Activated T-helper 9 cell treated with anti-CD3 and anti-CD28 coated beads, Interleukin-2, amount 50 U/mL, for 16 hours (primary cell): ENCODE measurements at regions not wholly inside any gene's neighbourhood (a gene's known extent, or its start where the extent isn't known, plus 50 kb on each side); places are given as distances from the start of the nearest gene placed in this dataset.

Experiments used
- DNase-seq: peaks from one replicate; pipeline ENCODE4 v3.0.0-alpha.2; 2020; ENCODE audit warnings: low read depth

DNA sequence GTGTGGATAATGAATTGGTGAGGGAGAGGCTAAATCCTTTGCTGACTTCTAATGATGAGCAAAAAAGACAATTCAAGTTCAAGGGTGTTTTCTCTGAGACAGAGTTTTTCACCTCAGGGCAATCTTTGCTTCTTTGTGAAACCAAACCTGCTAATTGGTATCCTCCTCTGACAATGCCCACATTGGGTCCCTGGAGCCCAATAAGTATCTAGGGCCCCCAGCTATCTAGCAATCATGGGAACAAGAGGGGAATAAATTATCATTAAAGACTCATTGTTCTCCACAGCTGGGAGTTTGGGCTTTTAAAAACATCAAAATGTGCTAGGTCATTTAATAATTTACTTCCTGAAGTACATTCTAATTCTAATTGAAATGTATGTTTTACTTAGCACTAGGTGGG is 227.3 kb downstream of the TMEM167A start:
- DNase-seq, result no peak

DNA sequence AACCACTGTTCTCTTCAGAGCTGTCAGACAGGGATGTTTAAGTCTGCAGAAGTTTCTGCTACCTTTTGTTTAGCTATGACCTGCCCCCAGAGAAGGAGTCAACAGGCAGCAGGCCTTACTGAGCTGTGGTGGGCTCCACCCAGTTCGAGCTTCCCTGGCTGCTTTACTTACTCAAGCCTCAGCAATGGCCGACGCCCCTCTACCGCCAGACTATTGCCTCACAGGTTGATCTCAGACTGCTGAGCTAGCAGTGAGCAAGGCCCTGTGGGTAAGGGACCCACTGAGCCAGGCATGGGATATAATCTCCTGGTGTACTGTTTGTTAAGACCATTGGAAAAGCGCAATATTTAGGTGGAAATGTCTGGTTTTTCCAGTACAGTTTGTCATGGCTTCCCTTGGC is 229.6 kb downstream of the TMEM167A start:
- DNase-seq, result no peak

DNA sequence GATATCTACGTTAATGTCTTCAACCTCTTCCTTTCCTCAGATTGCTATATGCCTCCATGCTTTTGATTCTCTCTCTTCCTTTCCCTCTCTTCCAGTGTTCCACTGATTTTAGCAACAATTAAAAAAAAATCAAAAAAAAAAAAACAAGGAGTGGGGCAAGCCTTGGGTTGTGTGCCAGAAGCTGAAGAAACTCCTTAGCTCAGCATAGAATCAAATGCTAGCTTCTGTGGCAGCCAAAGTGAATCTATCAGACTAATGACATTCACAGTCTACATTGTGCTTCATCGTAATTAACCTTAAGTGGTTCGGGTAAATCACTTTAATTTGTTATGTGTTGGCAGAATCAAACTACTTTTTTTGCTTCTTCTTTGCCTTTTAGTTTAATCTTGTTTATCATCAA is 237.3 kb downstream of the TMEM167A start:
- no peak for DNase-seq

DNA sequence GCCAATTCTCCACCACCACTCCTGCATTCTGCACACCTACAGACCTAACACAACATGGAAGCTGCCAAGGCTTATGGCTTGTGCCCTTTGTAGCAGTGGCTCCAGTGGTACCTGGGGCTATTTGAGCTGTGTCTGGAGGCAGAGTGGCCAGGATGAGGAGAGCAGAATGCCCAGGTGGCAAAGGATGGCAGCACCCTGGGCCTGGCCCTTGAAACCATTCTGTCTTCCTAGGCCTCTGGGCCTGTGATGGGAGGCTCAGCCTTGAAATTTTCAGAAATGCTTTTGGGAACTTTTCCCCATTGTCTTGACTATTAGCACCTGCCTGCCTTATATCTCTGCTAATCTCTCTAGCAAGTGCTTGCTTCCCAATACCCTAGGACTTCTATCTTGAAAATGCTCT is 241.7 kb downstream of the TMEM167A start:
- no peak for DNase-seq

DNA sequence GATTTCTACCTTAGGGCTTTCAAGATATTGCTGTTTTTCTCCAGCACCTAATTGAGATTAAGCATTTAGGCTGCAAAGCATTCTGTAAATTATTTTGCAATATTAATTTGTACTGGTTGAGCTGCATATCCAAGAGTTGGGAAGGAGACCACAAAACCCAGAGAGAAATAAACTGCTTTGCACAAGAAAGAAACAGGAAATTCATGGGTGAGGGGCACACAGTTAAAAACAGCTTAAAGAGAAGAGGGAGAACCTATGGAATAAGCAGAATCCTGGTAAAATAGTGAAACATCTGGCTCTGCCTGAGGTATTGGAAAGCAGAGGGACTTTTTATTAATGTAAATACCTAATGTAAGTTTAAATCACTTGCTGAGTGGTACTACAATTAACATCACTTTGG is 243.0 kb downstream of the TMEM167A start:
- no peak for DNase-seq

DNA sequence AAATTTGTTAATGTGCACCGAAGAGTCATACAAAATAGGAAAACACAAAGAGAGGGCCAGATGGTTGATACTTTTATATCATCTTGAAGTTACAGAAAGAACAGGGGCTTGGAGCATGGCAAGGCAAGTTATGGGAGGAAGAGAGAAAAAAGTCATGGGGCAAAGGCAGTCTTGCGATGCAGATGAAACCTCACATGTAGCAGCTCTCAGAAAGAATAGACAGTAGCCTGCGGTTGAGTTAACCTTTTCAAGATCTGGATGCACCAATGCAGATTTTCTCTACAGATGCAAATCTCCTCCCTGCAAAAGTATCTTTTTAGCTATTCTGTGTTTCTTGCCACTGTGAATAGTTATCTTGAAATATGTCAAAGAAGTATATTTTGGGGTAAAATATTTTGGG is 243.9 kb downstream of the TMEM167A start:
- no peak for DNase-seq

DNA sequence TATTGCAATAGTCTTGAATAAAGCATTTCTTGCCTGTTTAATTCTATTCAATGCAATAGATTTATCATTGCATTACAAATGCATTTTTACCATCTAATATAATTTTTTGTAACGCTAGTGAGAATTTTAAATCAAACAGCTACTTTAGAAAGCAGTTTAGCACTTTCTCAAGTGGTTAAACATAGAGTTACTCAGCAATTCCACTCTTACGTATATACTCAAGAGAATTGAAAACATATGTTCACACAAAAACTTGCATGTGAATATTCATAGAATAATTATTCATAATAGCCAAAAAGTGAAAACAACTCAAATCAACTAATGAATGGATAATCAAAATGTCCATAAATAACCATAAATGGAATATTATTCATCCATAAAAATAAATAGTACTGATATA is 244.7 kb downstream of the TMEM167A start:
- DNase-seq, result no peak

DNA sequence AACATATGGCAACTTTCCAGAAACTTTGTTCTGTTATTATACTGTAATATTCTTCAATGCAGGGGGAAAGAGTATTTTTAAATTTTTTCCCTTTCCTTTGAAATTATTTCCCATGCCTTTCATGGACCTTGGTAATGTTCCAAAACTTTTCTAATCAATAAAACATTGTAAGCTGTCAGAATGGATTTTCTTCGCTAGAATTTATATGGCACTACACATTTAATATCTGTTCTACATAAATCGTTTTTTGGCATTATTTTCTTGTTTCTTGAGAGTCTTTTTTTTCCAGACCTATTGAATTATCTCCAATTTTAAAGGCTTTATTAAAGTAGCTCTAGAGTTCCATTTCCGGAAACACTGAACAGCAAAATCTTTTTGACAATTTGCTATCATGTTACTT is 249.0 kb downstream of the TMEM167A start:
- DNase-seq, result no peak

DNA sequence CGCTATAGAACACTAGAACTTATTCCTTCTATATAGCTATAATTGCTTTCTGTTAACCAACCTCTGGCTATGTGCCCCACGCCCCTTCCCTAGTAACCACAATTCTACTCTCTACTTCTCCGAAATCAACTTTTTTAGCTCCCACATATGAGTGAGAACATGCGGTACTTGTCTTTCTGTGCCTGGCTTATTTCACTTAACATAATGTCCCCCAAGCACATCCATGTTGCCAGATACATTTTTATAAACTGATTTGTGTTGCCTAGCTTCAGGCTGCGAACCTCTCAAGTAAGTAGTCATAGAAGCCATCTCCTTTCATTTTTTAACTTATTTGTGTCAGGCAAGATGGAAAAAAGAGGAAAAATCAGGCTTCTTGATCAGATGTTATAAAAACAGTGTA is 249.5 kb downstream of the TMEM167A start:
- no peak for DNase-seq

DNA sequence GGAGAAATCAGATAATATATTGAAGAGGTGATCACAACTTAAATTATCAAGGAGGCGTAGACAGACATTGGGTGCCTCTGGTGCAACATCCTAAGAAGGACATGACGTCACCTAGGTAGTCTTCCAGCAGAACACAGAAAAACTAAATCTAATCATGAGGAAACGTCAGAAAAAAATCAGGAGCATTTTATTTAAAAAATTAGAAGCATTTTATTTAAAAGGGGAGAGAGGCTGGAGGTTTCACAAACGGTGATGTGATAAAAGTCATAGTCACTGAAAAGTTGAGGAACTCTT is 254.6 kb downstream of the TMEM167A start:
- DNase-seq, result no peak

DNA sequence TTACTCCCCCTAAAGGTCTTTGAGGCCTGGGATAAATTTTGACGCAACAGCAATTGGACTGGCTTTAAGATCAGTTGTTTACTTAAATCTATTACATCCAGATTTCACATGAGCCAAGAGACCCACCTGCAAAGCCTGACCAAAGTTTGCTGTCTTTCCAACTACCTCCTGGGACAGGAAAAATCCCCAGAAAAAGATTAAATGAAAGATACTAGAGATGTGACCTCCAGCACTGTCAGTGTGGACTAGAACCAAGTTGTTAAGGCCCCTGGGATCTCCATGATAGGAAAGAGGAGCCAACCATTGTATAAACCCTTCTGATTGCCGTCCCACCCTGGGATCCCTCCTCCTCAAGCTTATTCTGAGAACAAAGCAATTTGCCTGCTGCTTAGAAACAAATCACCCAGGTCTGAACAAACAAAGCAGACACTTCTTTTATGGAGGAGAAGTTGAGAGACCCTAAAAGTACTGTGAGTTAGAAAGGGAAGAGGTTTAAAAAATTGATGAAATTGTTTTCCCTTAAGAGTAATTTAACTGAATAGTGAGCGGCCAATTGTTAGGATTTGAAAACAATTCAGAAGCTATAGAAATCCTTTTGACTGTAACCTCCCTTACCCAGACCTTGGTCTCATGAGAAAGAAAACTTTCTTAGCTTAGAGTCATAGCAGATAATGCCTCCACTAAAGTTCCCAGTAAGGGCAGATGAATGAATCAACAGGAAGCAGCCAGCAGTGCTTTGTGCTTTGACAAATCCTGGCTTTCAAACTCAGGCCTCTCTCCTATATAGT is 255.2 kb downstream of the TMEM167A start:
- no peak for DNase-seq

DNA sequence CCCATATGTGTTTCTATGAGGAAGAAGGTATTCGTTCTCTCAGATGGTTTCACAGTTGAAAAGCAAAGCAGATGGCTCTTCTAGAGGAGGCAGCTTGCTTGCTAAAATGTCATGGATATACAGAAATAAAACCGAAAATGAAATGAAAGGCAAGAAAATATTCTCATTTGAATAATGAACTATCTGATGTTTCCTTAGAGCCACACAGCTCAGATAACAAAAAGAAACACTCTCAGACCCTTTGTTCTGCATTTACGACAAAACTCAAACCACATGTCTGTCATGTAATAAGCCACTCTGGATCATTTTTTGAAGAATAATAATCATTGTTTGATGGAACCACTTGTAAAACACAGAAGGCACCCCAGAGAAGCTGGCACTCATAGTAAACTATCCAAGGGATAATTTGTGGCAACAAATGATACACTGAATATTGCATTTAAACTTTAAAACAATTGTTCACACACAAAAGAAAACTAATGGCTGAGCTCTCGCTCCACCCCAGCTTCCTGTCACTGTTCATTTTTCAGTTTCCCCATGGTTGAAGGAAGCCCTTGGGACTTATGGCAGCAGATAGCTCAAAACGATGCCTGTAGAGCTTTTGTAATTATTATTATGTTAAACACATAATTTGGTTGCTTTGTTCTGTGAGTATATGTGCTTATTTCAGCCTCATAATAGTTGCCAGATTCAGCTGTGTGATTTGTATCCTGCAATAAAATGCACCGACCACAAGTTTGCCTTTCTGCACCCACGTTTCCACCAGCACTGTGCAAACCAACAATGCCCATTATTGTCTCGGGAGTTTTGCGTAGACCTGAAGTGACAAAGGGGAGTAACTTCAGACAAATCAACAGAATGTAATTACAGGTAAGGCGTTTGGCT is 256.0 kb downstream of the TMEM167A start:
- DNase-seq, result no peak

DNA sequence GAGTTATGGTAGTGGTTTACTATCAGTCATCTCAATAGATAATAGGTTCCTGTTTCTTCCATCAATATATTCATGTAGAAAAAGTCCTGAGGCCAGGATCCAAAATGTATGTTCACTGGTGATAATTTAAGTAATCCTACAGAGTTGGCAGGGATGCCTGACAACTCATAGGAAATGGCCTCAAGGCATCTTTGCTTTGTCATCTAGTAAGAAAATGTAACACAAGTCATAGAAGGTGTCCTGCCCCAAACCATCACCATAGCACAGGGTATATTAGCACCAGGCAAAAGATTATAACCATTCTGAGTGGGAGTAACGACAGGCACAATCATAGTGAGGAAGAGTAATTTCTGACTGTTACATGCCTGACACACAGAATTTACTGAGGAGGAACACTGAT is 257.0 kb downstream of the TMEM167A start:
- DNase-seq, result no peak

DNA sequence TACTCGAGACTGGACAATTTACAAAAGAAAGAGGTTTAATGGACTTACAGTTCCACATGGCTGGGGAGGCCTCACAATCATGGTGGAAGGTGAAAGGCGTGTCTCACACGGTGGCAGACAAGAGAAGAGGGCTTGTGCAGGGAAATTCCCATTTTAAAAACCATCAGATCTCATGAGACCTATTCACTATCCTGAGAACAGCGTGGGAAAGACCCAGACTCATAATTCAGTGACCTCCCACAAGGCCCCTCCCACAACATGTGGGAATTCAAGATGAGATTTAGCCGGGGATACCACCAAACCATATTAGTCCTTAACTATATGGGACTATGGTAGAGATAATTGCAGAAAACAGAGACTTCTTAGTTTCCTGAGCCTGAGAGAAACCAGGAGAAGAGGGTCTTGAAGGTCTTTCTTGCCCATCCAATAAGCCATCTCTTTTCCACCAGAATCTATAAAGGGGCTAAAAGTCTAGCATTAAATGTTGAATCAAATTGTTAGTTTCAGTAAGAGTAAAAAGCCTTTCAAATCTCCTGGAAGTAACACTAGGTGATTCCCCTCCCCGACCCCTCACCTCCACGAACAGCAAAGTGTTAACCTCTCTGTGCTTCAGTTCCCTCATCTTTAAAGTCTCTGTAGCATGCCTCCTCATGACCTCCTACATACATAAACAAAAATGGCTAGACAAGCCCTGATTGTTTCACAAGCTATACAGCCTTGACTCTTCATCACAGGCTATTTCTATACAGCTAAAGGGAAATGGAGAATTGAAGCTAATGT is 259.1 kb downstream of the TMEM167A start:
- DNase-seq, result no peak

DNA sequence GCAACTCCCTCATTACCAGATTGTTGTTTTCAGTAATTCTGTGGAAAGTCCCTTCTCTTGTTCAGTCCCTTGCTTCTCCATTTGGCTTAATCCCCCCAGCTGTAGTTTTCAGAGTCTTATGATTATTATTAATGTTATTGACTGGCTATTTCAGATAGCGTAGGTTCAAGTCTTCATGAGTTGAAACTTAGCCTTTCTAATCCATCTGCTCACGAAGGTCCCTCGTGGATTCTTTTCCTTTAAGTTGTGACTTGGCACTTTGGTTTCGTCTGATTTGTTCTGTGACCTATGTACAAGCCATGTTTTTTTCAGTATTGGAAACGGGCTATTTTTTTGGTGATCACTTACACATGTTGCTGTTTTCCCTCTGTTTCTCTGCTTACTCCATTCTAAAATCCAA is 260.3 kb downstream of the TMEM167A start:
- DNase-seq, result no peak

DNA sequence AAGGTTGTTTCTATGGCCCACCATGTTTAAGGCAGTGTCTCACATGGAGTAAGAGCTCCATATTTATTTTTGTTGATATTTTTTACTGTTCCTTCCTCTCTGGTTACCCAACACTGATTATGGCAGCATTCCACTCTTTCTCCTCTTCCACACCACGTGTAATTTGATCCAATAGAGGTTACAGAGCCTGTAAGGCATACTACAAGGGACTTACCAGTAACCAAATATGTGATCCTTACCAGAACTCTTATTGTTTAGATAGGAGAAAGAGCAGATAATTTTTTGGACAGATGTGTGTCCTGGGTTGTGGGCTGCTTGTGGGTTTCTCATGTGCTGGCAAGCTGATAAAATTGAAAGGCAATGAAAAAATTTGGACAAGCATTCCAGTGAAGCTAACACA is 261.3 kb downstream of the TMEM167A start:
- no peak for DNase-seq

DNA sequence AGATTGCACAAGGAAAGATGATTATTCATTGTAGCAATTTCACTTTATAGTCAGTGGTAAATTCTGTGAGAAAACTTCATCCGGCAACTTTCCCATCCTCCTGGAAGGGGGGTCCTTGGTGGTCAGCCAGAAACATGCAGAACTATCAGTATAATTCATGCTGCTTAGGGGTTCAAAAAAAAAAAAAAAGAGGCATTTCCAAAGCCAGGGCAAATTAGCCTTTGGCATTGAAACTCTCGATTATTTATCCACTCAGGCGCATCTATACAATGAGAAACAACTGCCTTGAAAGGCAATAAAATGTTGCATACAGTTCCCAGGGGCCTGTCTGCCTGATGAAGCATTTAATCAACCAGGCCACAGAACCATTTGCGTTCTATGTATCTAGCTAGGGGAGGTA is 263.3 kb downstream of the TMEM167A start:
- no peak for DNase-seq

DNA sequence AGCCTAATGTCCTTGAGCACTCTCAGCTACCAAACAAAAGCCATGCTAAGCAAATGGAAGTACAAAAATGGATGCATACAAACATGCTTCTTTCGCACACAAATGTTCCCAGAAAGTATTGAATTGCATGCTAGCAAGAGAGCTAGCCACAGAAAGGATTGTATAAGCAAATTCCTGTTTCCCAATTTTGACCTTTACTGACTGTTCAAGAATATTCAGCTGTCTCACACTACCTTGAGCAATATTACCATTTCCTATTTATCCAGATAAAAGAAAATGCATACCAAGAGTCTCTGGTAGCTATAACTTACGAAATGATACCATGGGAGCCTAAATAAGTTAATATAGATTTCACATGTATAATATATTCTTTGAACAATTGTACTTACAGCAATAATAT is 264.6 kb downstream of the TMEM167A start:
- DNase-seq, result no peak

DNA sequence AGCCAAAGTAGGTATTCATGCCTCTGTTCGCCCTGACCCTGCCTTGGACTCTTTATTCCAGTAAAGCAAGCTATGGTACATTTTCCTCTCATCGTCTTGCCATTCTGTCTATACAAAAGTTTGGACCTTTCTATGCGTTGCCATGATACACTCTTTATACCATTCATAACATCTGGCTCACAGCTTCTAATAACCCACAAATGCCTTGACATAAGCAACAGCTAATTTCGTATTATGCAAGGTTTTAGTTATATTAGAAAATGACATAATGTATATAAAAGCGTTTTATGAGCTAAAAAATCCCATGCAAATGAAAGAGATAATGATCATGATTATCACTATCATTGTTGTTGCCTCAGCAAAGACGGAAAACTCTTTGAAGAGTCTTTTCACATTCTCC is 265.7 kb downstream of the TMEM167A start:
- no peak for DNase-seq

DNA sequence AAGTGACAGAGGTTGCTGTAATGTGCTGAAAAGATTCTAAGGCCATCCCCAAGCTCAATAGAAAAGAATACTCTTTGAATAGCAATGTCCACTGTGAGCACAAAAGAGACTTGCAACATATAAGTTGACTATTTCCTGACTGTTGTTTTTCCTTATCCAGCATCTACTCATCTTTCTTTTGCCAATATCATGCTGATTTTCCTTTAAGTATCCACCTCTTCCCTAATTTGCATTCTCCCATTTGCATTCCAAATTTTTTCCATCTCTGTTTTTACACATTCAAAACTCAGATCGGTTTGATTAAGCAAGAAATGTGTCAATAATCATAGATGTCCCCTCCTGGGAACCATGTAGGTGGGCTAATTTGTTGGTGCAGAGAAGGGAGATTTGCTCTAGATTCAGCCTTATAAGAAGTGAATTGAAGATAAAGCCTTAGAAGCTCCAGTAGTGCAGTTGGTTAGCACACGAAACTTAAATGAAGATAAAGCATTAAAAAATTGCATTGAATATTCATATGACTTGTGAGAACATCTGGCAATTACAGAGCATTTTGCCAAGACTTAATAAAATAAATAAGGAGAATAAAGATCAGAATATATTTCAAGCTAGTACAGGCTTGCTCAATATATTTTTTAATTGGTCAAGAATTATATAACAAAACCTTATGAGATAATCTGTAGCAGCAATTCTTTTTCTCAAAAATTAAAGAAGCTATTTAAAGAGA is 267.6 kb downstream of the TMEM167A start:
- no peak for DNase-seq

DNA sequence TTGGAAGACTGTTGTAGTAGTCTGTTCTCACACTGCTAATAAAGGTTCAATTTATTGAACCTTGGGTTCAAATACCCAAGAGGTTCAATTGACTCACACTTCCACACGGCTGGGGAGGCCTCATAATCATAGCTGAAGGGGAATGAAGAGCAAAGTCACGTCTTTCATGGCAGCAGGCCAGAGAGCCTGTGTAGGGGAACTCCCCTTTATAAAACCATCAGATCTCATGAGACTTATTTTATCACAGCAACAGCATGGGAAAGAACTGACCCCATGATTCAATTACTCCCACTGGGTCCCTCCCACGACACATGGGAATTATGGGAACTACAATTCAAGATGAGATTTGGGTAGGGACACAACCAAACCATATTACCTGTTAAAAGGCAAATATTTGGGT is 268.2 kb downstream of the TMEM167A start:
- no peak for DNase-seq

DNA sequence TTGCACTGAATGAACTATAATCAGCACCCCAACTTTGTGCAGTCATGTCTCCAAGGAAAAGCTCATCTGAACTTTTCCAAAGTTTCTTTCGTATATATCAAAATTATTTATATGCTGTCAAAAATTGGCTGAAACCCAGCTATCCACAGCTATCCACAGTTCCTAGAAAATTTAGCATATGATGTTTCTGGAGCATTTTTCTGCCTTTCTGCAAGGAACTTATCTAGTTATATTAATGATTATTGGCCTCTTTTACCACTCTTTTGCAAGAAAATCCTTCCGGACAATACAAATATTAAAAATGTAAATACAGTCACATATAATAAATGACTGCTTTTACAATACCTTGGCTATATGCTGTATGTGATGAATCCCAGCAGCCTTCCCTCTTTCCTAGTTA is 270.2 kb downstream of the TMEM167A start:
- DNase-seq, result no peak
